Gastrocnemius medialis (tissue), 4 donors: ENCODE measurements at regions not wholly inside any gene's neighbourhood (a gene's known extent, or its start where the extent isn't known, plus 50 kb on each side); places are given as distances from the start of the nearest gene placed in this dataset.

ENCODE experiments used
- POLR2A ChIP-seq, 2 donors: fragments of 450-650 bp; IDR thresholded peaks; one replicate each; pipeline ENCODE4 v1.6.1; 2017; ENCODE audit warnings: antibody characterized with exemption in 2 of 2, mild to moderate bottlenecking in 2 of 2, moderate library complexity in 2 of 2
- TF ChIP-seq, protein P1 (sequence below), 5 experiments: fragments of 450-650 bp in 3 of 5; fragments of 200-600 bp in 2 of 5; sonication (generic) in 2 of 5; IDR thresholded peaks in 4 of 5; conservative IDR thresholded peaks in 1 of 5; 1 replicate in 4 of 5; 2 replicates in 1 of 5; pipeline ENCODE4 v1.5.1; 2016 to 2019; ENCODE audit warnings: antibody characterized with exemption in 5 of 5, mild to moderate bottlenecking in 3 of 5, moderate library complexity in 3 of 5

DNA sequence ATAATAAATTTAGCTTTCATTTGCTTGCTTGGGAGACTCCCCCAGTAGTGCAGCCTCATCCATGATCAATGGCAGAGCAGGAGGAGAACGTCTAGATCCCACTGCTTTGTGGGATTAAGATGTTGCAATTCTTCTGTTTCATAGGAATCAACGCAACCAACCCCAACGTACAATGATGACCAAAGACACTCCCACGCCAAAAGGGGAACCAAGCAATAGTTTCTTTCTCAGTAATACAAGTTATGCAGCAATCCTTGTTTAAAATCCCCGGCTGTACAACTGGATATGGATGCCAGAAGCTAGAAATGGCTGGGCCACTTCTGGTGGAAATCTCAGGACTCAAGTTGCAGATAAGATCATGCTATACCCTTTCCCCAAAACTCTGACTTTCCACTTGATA is 411.2 kb downstream of the VPS13C start:
- TF ChIP-seq POLR2A (IDR thresholded peaks at IDR 0.05), result no peak
- TF ChIP-seq, protein P1, sequence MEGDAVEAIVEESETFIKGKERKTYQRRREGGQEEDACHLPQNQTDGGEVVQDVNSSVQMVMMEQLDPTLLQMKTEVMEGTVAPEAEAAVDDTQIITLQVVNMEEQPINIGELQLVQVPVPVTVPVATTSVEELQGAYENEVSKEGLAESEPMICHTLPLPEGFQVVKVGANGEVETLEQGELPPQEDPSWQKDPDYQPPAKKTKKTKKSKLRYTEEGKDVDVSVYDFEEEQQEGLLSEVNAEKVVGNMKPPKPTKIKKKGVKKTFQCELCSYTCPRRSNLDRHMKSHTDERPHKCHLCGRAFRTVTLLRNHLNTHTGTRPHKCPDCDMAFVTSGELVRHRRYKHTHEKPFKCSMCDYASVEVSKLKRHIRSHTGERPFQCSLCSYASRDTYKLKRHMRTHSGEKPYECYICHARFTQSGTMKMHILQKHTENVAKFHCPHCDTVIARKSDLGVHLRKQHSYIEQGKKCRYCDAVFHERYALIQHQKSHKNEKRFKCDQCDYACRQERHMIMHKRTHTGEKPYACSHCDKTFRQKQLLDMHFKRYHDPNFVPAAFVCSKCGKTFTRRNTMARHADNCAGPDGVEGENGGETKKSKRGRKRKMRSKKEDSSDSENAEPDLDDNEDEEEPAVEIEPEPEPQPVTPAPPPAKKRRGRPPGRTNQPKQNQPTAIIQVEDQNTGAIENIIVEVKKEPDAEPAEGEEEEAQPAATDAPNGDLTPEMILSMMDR (IDR thresholded peaks at IDR 0.05 in 4 of 5, conservative IDR thresholded peaks at IDR 0.05 in 1 of 5), result no peak
